ENCODE measurements at regions not wholly inside any gene's neighbourhood (a gene's known extent, or its start where the extent isn't known, plus 50 kb on each side); places are given as distances from the start of the nearest gene placed in this dataset.

- no peak for DNase-seq
Measured at GRCh38 chr20:19930426-19930825, 86.7 kb upstream of the NAA20 start.

- DNase-seq, result no peak
Measured at GRCh38 chr20:19932170-19932667, 84.9 kb upstream of the NAA20 start.

- peak; percentile 60 for DNase-seq
Measured at GRCh38 chr20:19934792-19935491, 82.2 kb upstream of the NAA20 start.

GRCh38 chr20:19935842-19936241 is 81.3 kb upstream of the NAA20 start:
- no peak for DNase-seq

- no peak for DNase-seq
Measured at GRCh38 chr20:19936466-19937200, 80.5 kb upstream of the NAA20 start.

GRCh38 chr20:19937218-19937617 is 79.9 kb upstream of the NAA20 start:
- no peak for DNase-seq

GRCh38 chr20:19937651-19938420 is 79.3 kb upstream of the NAA20 start:
- peak; percentile 42 for DNase-seq

- no peak for DNase-seq
Measured at GRCh38 chr20:19938421-19939090, 78.6 kb upstream of the NAA20 start.

GRCh38 chr20:19940988-19941460 is 76.1 kb upstream of the NAA20 start:
- no peak for DNase-seq

GRCh38 chr20:19942611-19943010 is 74.6 kb upstream of the NAA20 start:
- DNase-seq, result no peak

- no peak for DNase-seq
Measured at GRCh38 chr20:19943061-19943521, 74.1 kb upstream of the NAA20 start.

- no peak for DNase-seq
Measured at GRCh38 chr20:19944772-19945459, 72.2 kb upstream of the NAA20 start.

GRCh38 chr20:19945732-19946670 is 71.2 kb upstream of the NAA20 start:
- DNase-seq, result no peak

- DNase-seq, result peak; percentile 48
Measured at GRCh38 chr20:19947611-19948264, 69.4 kb upstream of the NAA20 start.

- DNase-seq, result no peak
Measured at GRCh38 chr20:19949195-19949867, 67.8 kb upstream of the NAA20 start.

GRCh38 chr20:19950042-19950441 is 67.1 kb upstream of the NAA20 start:
- DNase-seq, result no peak

GRCh38 chr20:19952392-19952791 is 64.8 kb upstream of the NAA20 start:
- no peak for DNase-seq

GRCh38 chr20:19953606-19954005 is 63.6 kb upstream of the NAA20 start:
- no peak for DNase-seq

- no peak for DNase-seq
Measured at GRCh38 chr20:19956976-19957375, 60.2 kb upstream of the NAA20 start.

GRCh38 chr20:19958219-19958618 is 58.9 kb upstream of the NAA20 start:
- no peak for DNase-seq
